H9 (cell line): ENCODE measurements at regions not wholly inside any gene's neighbourhood (a gene's known extent, or its start where the extent isn't known, plus 50 kb on each side); places are given as distances from the start of the nearest gene placed in this dataset.

ENCODE experiments used
- DNase-seq: peaks from one replicate; pipeline ENCODE4 v3.0.0-alpha.2; 2017
- H2AFZ ChIP-seq: one replicate; pipeline ENCODE4 v1.6.1; 2013; ENCODE audit warnings: mild to moderate bottlenecking, low read length, control low read depth, moderate library complexity
- H2AK5ac ChIP-seq: 2 replicates; pipeline ENCODE4 v1.6.1; 2013; ENCODE audit warnings: low read length, control low read depth, mixed read lengths; ENCODE audit not compliant: insufficient read length
- H2BK120ac ChIP-seq: one replicate; pipeline ENCODE4 v1.6.1; 2013; ENCODE audit warnings: low read depth, mild to moderate bottlenecking, low read length, control low read depth, inconsistent platforms; ENCODE audit not compliant: poor library complexity, severe bottlenecking
- H2BK12ac ChIP-seq: 2 replicates; pipeline ENCODE4 v1.6.1; 2013; ENCODE audit warnings: low read length, control low read depth, mixed read lengths, low read depth; ENCODE audit not compliant: insufficient read length
- H2BK15ac ChIP-seq: 2 replicates; pipeline ENCODE4 v1.6.1; 2013; ENCODE audit warnings: low read depth, low read length, control low read depth
- H2BK20ac ChIP-seq: one replicate; pipeline ENCODE4 v1.6.1; 2013; ENCODE audit warnings: low read depth, mild to moderate bottlenecking, low read length, control low read depth, inconsistent platforms; ENCODE audit not compliant: poor library complexity, severe bottlenecking
- H2BK5ac ChIP-seq: 2 replicates; pipeline ENCODE4 v1.6.1; 2013; ENCODE audit warnings: low read length, control low read depth, mixed read lengths; ENCODE audit not compliant: insufficient read length
- H3K14ac ChIP-seq: 2 replicates; pipeline ENCODE4 v1.6.1; 2013; ENCODE audit warnings: low read length, control low read depth; ENCODE audit not compliant: insufficient read depth
- H3K18ac ChIP-seq: 2 replicates; pipeline ENCODE4 v1.6.1; 2013; ENCODE audit warnings: low read depth, mild to moderate bottlenecking, mixed read lengths, low read length, control low read depth; ENCODE audit not compliant: insufficient read length
- H3K23ac ChIP-seq: 2 replicates; pipeline ENCODE4 v1.6.1; 2013; ENCODE audit warnings: low read length, control low read depth, mixed read lengths, low read depth; ENCODE audit not compliant: insufficient read length
- H3K23me2 ChIP-seq: 2 replicates; pipeline ENCODE4 v1.6.1; 2013; ENCODE audit warnings: low read depth, mild to moderate bottlenecking, mixed read lengths, low read length, control low read depth; ENCODE audit not compliant: insufficient read length, poor library complexity, severe bottlenecking
- H3K27ac ChIP-seq: 2 replicates; pipeline ENCODE4 v1.5.1; 2013; ENCODE audit warnings: low read length, control low read depth, mixed read lengths, low read depth; ENCODE audit not compliant: insufficient read length
- H3K27me3 ChIP-seq: 2 replicates; pipeline ENCODE4 v1.6.1; 2013; ENCODE audit warnings: low read length, control low read depth, inconsistent platforms; ENCODE audit not compliant: insufficient read depth
- H3K4ac ChIP-seq: 2 replicates; pipeline ENCODE4 v1.6.1; 2013; ENCODE audit warnings: low read depth, mild to moderate bottlenecking, control low read depth, inconsistent platforms, low read length, moderate library complexity
- H3K4me1 ChIP-seq: 2 replicates; pipeline ENCODE4 v1.6.1; 2013; ENCODE audit warnings: low read length, control low read depth, inconsistent platforms; ENCODE audit not compliant: insufficient read depth
- H3K4me2 ChIP-seq: 2 replicates; pipeline ENCODE4 v1.6.1; 2013; ENCODE audit warnings: low read length, control low read depth, mixed read lengths; ENCODE audit not compliant: insufficient read length, insufficient read depth
- H3K56ac ChIP-seq: 2 replicates; pipeline ENCODE4 v1.6.1; 2013; ENCODE audit warnings: low read depth, mild to moderate bottlenecking, mixed read lengths, low read length, control low read depth; ENCODE audit not compliant: insufficient read length
- H3K79me1 ChIP-seq: 2 replicates; pipeline ENCODE4 v1.6.1; 2013; ENCODE audit warnings: low read depth, mild to moderate bottlenecking, moderate library complexity, low read length, control low read depth, inconsistent platforms; ENCODE audit not compliant: insufficient read depth, poor library complexity, severe bottlenecking
- H3K79me2 ChIP-seq: 2 replicates; pipeline ENCODE4 v1.6.1; 2013; ENCODE audit warnings: low read length, control low read depth, inconsistent platforms; ENCODE audit not compliant: insufficient read depth
- H3K9ac ChIP-seq: 2 replicates; pipeline ENCODE4 v1.6.1; 2013; ENCODE audit warnings: low read length, control low read depth, mixed read lengths; ENCODE audit not compliant: insufficient read length; ENCODE audit errors: extremely low read depth
- H3K9me3 ChIP-seq: one replicate; pipeline ENCODE4 v1.6.1; 2013; ENCODE audit warnings: low read depth, low read length, inconsistent platforms; ENCODE audit not compliant: control insufficient read depth
- H3T11ph ChIP-seq: one replicate; pipeline ENCODE4 v1.6.1; 2013; ENCODE audit warnings: mild to moderate bottlenecking, low read length, control low read depth, inconsistent platforms
- H4K20me1 ChIP-seq: one replicate; pipeline ENCODE4 v1.6.1; 2013; ENCODE audit not compliant: control insufficient read depth, insufficient read length, insufficient read depth
- H4K5ac ChIP-seq: 2 replicates; pipeline ENCODE4 v1.6.1; 2013; ENCODE audit warnings: low read depth, mild to moderate bottlenecking, mixed read lengths, low read length, control low read depth; ENCODE audit not compliant: insufficient read length
- H4K8ac ChIP-seq: replicated peaks from 2 replicates; pipeline ENCODE4 v1.6.1; 2013; ENCODE audit warnings: low read length, control low read depth, mixed read lengths, low read depth; ENCODE audit not compliant: insufficient read length
- H4K91ac ChIP-seq: 2 replicates; pipeline ENCODE4 v1.6.1; 2013; ENCODE audit warnings: low read depth, mild to moderate bottlenecking, moderate library complexity, mixed read lengths, low read length, control low read depth; ENCODE audit not compliant: insufficient read length
- H3K27ac Mint-ChIP-seq, 3 experiments: 2 replicates in 2 of 3; 3 replicates in 1 of 3; pipeline ENCODE4 v1.8.0; 2020 to 2021; ENCODE audit warnings: mixed read lengths in 3 of 3, mild to moderate bottlenecking in 1 of 3, moderate library complexity in 1 of 3
- H3K27me3 Mint-ChIP-seq: 2 replicates; pipeline ENCODE4 v1.8.0; 2021; ENCODE audit warnings: low read depth, mild to moderate bottlenecking, moderate library complexity, mixed read lengths
- H3K36me3 Mint-ChIP-seq, 3 experiments: 2 replicates in 2 of 3; 3 replicates in 1 of 3; pipeline ENCODE4 v1.8.0; 2020 to 2021; ENCODE audit warnings: low read depth in 3 of 3, mixed read lengths in 3 of 3; ENCODE audit not compliant: insufficient read depth in 1 of 3
- H3K4me1 Mint-ChIP-seq, 2 experiments: 2 replicates each; pipeline ENCODE4 v1.8.0; 2020; ENCODE audit warnings: mixed read lengths in 2 of 2
- H3K4me3 Mint-ChIP-seq, 2 experiments: 2 replicates in 1 of 2; 3 replicates in 1 of 2; pipeline ENCODE4 v1.8.0; 2020 to 2021; ENCODE audit warnings: mild to moderate bottlenecking in 2 of 2, mixed read lengths in 2 of 2, moderate library complexity in 1 of 2
- H3K9me3 Mint-ChIP-seq, 2 experiments: 2 replicates in 1 of 2; 3 replicates in 1 of 2; pipeline ENCODE4 v1.8.0; 2020; ENCODE audit warnings: mild to moderate bottlenecking in 2 of 2, mixed read lengths in 2 of 2, moderate library complexity in 1 of 2
- CTCF ChIP-seq: fragments of 200-600 bp; sonication (generic); conservative IDR thresholded peaks from 3 replicates; pipeline ENCODE4 v1.8.0; 2021; ENCODE audit warnings: antibody characterized with exemption, mild to moderate bottlenecking

GRCh38 chr15:98063871-98064270, 103.4 kb downstream of the ARRDC4 start:
- H2AK5ac ChIP-seq, result no peak overlapping the region
- H3K27me3 Mint-ChIP-seq, result no peaks in the 10 kb centered on the region; the same call in none of the 2 replicates
- no peaks in the 10 kb centered on the region for H3K4me1 ChIP-seq
- peaks cover 6 to 8% of the 10 kb centered on the region in 2 experiments; a peak in 4 of 5 replicates for H3K9me3 Mint-ChIP-seq
- H3K14ac ChIP-seq, result no peak overlapping the region
- H3K79me2 ChIP-seq, result no peaks in the 10 kb centered on the region
- no peak overlapping the region for H3T11ph ChIP-seq
- no peak overlapping the region for H3K18ac ChIP-seq
- no peak overlapping the region for H3K27ac Mint-ChIP-seq
- H2BK120ac ChIP-seq, result no peak overlapping the region
- no peak overlapping the region for H4K5ac ChIP-seq
- no peaks in the 10 kb centered on the region for H3K79me1 ChIP-seq
- no peak overlapping the region for H3K27ac ChIP-seq
- no peak for DNase-seq
- no peak overlapping the region for H2BK12ac ChIP-seq
- H3K27me3 ChIP-seq, result no peaks in the 10 kb centered on the region
- no peak overlapping the region for H2AFZ ChIP-seq
- no peak overlapping the region for H3K4me2 ChIP-seq
- H3K36me3 Mint-ChIP-seq, result peaks cover 0 to 3% (median 0%) of the 10 kb centered on the region in 3 experiments; a peak in 2 of 7 replicates
- H3K23me2 ChIP-seq, result no peaks in the 10 kb centered on the region
- peaks cover 0 to 3% of the 10 kb centered on the region in 2 experiments; a peak in 2 of 4 replicates for H3K4me1 Mint-ChIP-seq
- H4K91ac ChIP-seq, result no peak overlapping the region
- TF ChIP-seq CTCF, result no peak
- no peak overlapping the region for H3K56ac ChIP-seq
- no peak overlapping the region for H3K4me3 Mint-ChIP-seq
- H2BK20ac ChIP-seq, result no peak overlapping the region
- no peak overlapping the region for H3K4ac ChIP-seq
- H4K20me1 ChIP-seq, result no peaks in the 10 kb centered on the region
- H2BK15ac ChIP-seq, result no peak overlapping the region
- no peak overlapping the region for H3K23ac ChIP-seq
- H4K8ac ChIP-seq, result no peak overlapping the region
- H2BK5ac ChIP-seq, result no peak overlapping the region
- H3K9ac ChIP-seq, result no peak overlapping the region
- H3K9me3 ChIP-seq, result no peaks in the 10 kb centered on the region
